Hepatocyte (in vitro differentiated cells): ENCODE measurements at regions not wholly inside any gene's neighbourhood (a gene's known extent, or its start where the extent isn't known, plus 50 kb on each side); places are given as distances from the start of the nearest gene placed in this dataset.

Experiments
- DNase-seq: peaks from one replicate; pipeline ENCODE4 v3.0.0-alpha.2; 2016; ENCODE audit warnings: low spot score
- H2AFZ ChIP-seq: fragments of 200-600 bp; sonication (generic); 2 replicates; pipeline ENCODE4 v1.6.0; 2016; ENCODE audit warnings: antibody characterized with exemption, mild to moderate bottlenecking
- H3K27ac ChIP-seq: fragments of 200-600 bp; sonication (generic); 2 replicates; pipeline ENCODE4 v1.5.1; 2016; ENCODE audit warnings: mild to moderate bottlenecking
- H3K27me3 ChIP-seq: fragments of 200-600 bp; sonication (generic); 2 replicates; pipeline ENCODE4 v1.6.1; 2016
- H3K36me3 ChIP-seq: fragments of 200-600 bp; sonication (generic); replicated peaks from 2 replicates; pipeline ENCODE4 v1.5.1; 2016; ENCODE audit warnings: low read depth; ENCODE audit not compliant: insufficient read depth
- H3K4me1 ChIP-seq: fragments of 200-600 bp; sonication (generic); 2 replicates; pipeline ENCODE4 v1.5.1; 2016; ENCODE audit warnings: mild to moderate bottlenecking, moderate library complexity; ENCODE audit not compliant: insufficient read depth
- H3K4me2 ChIP-seq: fragments of 200-600 bp; sonication (generic); 2 replicates; pipeline ENCODE4 v1.6.0; 2016
- H3K4me3 ChIP-seq: fragments of 200-600 bp; sonication (generic); 2 replicates; pipeline ENCODE4 v1.5.1; 2016; ENCODE audit warnings: mild to moderate bottlenecking
- H3K79me2 ChIP-seq: fragments of 200-600 bp; sonication (generic); 2 replicates; pipeline ENCODE4 v1.6.0; 2017; ENCODE audit warnings: mild to moderate bottlenecking
- H3K9me2 ChIP-seq: fragments of 200-600 bp; sonication (generic); replicated peaks from 2 replicates; pipeline ENCODE4 v1.6.0; 2017; ENCODE audit warnings: mild to moderate bottlenecking; ENCODE audit not compliant: insufficient read depth
- H3K9me3 ChIP-seq: fragments of 200-600 bp; sonication (generic); 2 replicates; pipeline ENCODE4 v1.5.1; 2016; ENCODE audit warnings: low read depth, mild to moderate bottlenecking
- H4K20me1 ChIP-seq: fragments of 200-600 bp; sonication (generic); 2 replicates; pipeline ENCODE4 v1.6.0; 2016; ENCODE audit warnings: mild to moderate bottlenecking; ENCODE audit not compliant: insufficient read depth, poor library complexity, severe bottlenecking
- EZH2 ChIP-seq: fragments of 200-600 bp; sonication (generic); IDR thresholded peaks from 2 replicates; pipeline ENCODE4 v1.6.1; 2016; ENCODE audit warnings: antibody characterized with exemption, mild to moderate bottlenecking, borderline replicate concordance
- EZH2phosphoT487 ChIP-seq: fragments of 200-600 bp; sonication (generic); IDR thresholded peaks from one replicate; pipeline ENCODE4 v1.6.1; 2018; ENCODE audit warnings: antibody characterized with exemption, mild to moderate bottlenecking, low read depth, moderate library complexity; ENCODE audit not compliant: unreplicated experiment, severe bottlenecking
- WGBS: methylation state at CpG from one replicate; pipeline ENCODE4 v1.1.6; 2016; ENCODE audit warnings: low lambda C conversion rate; ENCODE audit errors: missing lambda C conversion rate; 5-methylcytosine and 5-hydroxymethylcytosine counted together
- TF ChIP-seq, protein P1 (sequence below): fragments of 200-600 bp; sonication (generic); IDR thresholded peaks from 2 replicates; pipeline ENCODE4 v1.5.1; 2016; ENCODE audit warnings: antibody characterized with exemption, mild to moderate bottlenecking; ENCODE audit not compliant: poor library complexity

DNA sequence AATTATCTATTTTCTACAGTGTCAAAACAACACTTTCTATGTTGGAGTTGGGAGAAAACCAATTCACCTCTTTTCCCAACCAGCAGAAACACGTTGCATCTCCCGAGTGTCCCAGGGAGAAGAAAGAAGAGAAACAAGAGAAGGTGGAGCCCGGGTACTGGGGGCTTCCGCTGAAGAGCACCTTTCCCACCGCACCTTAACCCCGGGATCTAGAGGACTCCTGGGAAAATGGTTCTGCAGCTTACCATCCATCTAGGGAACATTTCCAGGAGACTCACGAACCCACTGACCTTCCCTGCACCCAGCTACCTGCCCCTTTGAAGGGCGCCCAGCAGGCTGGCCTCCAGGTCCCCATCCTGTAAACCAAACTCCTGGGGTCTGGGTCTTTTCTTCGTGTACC, 346.8 kb downstream of the TCERG1L start:
- DNase-seq = no peak
- H3K9me2 ChIP-seq = no peaks in the 10 kb centered on the region
- no peak overlapping the region for H3K4me3 ChIP-seq
- 92% methylated on average over 9 of the region's 9 CpGs for WGBS
- H3K27me3 ChIP-seq = no peaks in the 10 kb centered on the region
- no peak overlapping the region for H3K4me2 ChIP-seq
- H4K20me1 ChIP-seq = no peaks in the 10 kb centered on the region
- no peaks in the 10 kb centered on the region for H3K4me1 ChIP-seq
- no peak overlapping the region for H2AFZ ChIP-seq
- H3K27ac ChIP-seq = no peak overlapping the region
- TF ChIP-seq EZH2 = no peak
- TF ChIP-seq, protein P1, sequence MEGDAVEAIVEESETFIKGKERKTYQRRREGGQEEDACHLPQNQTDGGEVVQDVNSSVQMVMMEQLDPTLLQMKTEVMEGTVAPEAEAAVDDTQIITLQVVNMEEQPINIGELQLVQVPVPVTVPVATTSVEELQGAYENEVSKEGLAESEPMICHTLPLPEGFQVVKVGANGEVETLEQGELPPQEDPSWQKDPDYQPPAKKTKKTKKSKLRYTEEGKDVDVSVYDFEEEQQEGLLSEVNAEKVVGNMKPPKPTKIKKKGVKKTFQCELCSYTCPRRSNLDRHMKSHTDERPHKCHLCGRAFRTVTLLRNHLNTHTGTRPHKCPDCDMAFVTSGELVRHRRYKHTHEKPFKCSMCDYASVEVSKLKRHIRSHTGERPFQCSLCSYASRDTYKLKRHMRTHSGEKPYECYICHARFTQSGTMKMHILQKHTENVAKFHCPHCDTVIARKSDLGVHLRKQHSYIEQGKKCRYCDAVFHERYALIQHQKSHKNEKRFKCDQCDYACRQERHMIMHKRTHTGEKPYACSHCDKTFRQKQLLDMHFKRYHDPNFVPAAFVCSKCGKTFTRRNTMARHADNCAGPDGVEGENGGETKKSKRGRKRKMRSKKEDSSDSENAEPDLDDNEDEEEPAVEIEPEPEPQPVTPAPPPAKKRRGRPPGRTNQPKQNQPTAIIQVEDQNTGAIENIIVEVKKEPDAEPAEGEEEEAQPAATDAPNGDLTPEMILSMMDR = no peak
- H3K79me2 ChIP-seq = no peaks in the 10 kb centered on the region
- H3K9me3 ChIP-seq = no peaks in the 10 kb centered on the region
- H3K36me3 ChIP-seq = no peaks in the 10 kb centered on the region

DNA sequence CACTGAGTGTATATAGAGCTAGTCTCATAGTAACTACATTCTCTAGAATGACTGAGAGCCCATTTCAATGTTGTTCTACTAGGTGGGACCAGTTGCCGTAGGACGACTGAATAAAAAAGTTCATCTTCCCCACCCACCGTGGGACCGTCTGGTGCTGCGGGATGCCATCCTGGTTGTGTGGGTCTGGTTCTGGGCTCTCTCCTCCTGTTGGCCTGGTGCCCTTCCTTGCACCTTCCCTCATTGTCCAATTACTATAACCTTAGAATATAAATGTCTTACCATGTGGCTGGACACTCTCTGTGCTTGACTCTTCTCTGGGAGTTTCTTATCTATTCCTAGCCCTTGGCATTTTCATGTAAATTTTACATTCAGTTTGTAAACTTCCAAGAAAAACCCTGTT, 344.4 kb downstream of the TCERG1L start:
- Histone ChIP-seq H3K27ac (no peak overlapping the region), H3K9me2 (no peaks in the 10 kb centered on the region), H3K4me1 (no peaks in the 10 kb centered on the region), H3K9me3 (no peaks in the 10 kb centered on the region), H3K27me3 (no peaks in the 10 kb centered on the region), H2AFZ (no peak overlapping the region), H3K4me3 (no peak overlapping the region), H4K20me1 (no peaks in the 10 kb centered on the region), H3K36me3 (no peaks in the 10 kb centered on the region), H3K79me2 (no peaks in the 10 kb centered on the region), H3K4me2 (no peak overlapping the region)
- TF ChIP-seq, protein P1 = no peak
- TF ChIP-seq EZH2 (no peak), EZH2phosphoT487 (no peak)
- WGBS = 92% methylated on average over 5 of the region's 5 CpGs
- DNase-seq = no peak

DNA sequence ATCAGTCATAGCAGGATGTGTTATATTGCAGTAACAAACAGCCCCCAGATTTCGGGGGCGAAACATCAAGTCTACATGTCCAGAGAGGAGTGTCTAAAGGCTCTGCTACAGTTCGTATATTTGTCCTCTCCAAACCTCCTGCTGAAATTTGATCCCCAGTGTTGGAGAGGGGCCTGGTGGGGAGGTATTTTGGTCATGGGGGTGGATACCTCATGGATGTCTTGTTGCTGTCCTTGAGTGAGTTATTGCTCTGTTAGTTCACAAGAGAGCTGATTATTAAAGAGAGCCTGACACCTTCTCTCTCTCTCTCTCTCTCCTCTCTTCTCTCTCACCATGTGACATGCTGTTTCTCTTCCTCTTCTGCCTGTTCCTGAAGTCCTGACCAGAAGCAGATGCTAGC, 343.7 kb downstream of the TCERG1L start:
- Histone ChIP-seq H3K36me3 (no peaks in the 10 kb centered on the region), H2AFZ (no peak overlapping the region), H4K20me1 (no peaks in the 10 kb centered on the region), H3K9me3 (no peaks in the 10 kb centered on the region), H3K9me2 (no peaks in the 10 kb centered on the region), H3K27ac (no peak overlapping the region), H3K4me2 (no peak overlapping the region), H3K79me2 (no peaks in the 10 kb centered on the region), H3K4me3 (no peak overlapping the region), H3K27me3 (no peaks in the 10 kb centered on the region), H3K4me1 (no peaks in the 10 kb centered on the region)
- WGBS = 70% methylated on average over 3 of the region's 3 CpGs
- no peak for TF ChIP-seq EZH2phosphoT487
- TF ChIP-seq, protein P1 = no peak
- no peak for TF ChIP-seq EZH2
- no peak for DNase-seq

DNA sequence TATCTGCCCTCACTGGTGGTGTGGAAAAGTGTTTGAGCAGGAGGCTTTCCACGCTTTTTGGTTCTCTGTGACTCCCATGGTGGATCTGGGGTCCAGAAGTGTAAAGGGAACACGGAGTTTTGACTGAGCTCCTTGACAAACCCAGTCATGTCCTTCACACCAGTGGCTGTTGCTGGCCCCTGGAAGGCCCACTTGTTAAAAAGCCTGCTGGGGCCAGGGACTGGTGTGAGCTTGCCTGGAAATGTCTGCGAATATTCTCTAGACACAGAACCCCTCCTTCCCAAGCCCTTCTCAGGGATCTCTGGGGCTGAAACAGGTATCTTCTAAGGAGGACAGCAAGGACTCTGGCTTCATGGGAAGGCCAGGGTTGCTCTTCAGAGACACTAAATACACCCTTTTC, 343.0 kb downstream of the TCERG1L start:
- no peaks in the 10 kb centered on the region for H3K27me3 ChIP-seq
- no peak for TF ChIP-seq EZH2
- no peak for TF ChIP-seq EZH2phosphoT487
- TF ChIP-seq, protein P1 = no peak
- no peak overlapping the region for H3K4me3 ChIP-seq
- 91% methylated on average over 3 of the region's 3 CpGs for WGBS
- no peaks in the 10 kb centered on the region for H4K20me1 ChIP-seq
- H3K4me2 ChIP-seq = no peak overlapping the region
- H3K4me1 ChIP-seq = no peaks in the 10 kb centered on the region
- H3K79me2 ChIP-seq = no peaks in the 10 kb centered on the region
- no peaks in the 10 kb centered on the region for H3K9me3 ChIP-seq
- no peaks in the 10 kb centered on the region for H3K9me2 ChIP-seq
- DNase-seq = no peak
- H3K27ac ChIP-seq = no peak overlapping the region
- no peaks in the 10 kb centered on the region for H3K36me3 ChIP-seq
- no peak overlapping the region for H2AFZ ChIP-seq
